H54 (cell line): ENCODE measurements at regions not wholly inside any gene's neighbourhood (a gene's known extent, or its start where the extent isn't known, plus 50 kb on each side); places are given as distances from the start of the nearest gene placed in this dataset.

Source experiments
- DNase-seq: peaks from one replicate; pipeline ENCODE4 v3.0.0; 2011; ENCODE audit warnings: low spot score, mixed read lengths; ENCODE audit not compliant: insufficient read length
- FAIRE-seq: peaks from 3 replicates; lab custom pipeline; 2011; peaks lifted over from hg19 to GRCh38; lab: Jason Lieb, UNC
- POLR2A ChIP-seq: IDR thresholded peaks from 2 replicates; pipeline ENCODE4 v1.6.1; 2011; ENCODE audit warnings: low read depth, mild to moderate bottlenecking, low read length

GRCh38 chr14:100403802-100404365 lies 80.7 kb downstream of the SLC25A47 start:
- DNase-seq (no peak), FAIRE-seq (no peak)

GRCh38 chr14:100404419-100404818 lies 81.3 kb downstream of the SLC25A47 start:
- FAIRE-seq (no peak), DNase-seq (no peak)
- no peak for TF ChIP-seq POLR2A

More at GRCh38 chr14:100403802-100404365, 80.7 kb downstream of the SLC25A47 start:
- no peak for TF ChIP-seq POLR2A

GRCh38 chr14:100405760-100406455 lies 82.8 kb downstream of the SLC25A47 start:
- FAIRE-seq = peak; percentile 20
- DNase-seq = no peak
- no peak for TF ChIP-seq POLR2A

GRCh38 chr14:100406505-100407131 lies 83.5 kb downstream of the SLC25A47 start:
- FAIRE-seq (peak; percentile 89), DNase-seq (peak; percentile 45)
- no peak for TF ChIP-seq POLR2A

GRCh38 chr14:100407376-100408102 lies 84.4 kb downstream of the SLC25A47 start:
- DNase-seq = no peak
- TF ChIP-seq POLR2A = no peak
- no peak for FAIRE-seq

- DNase-seq (peak; percentile 64), FAIRE-seq (peak; percentile 96)
- TF ChIP-seq POLR2A = no peak
These were observed 85.3 kb downstream of the SLC25A47 start for GRCh38 chr14:100408350-100409002.

GRCh38 chr14:100409003-100409360 lies 85.8 kb downstream of the SLC25A47 start:
- no peak for TF ChIP-seq POLR2A
- no peak for DNase-seq
- no peak for FAIRE-seq

- no peak for FAIRE-seq
These were observed 86.5 kb downstream of the SLC25A47 start for GRCh38 chr14:100409651-100410050.

GRCh38 chr14:100410056-100410565 lies 87.0 kb downstream of the SLC25A47 start:
- no peak for TF ChIP-seq POLR2A
- FAIRE-seq = no peak
- DNase-seq = no peak

More at GRCh38 chr14:100409651-100410050, 86.5 kb downstream of the SLC25A47 start:
- TF ChIP-seq POLR2A = no peak
- no peak for DNase-seq

- FAIRE-seq = no peak
- TF ChIP-seq POLR2A = no peak
- no peak for DNase-seq
These were observed 90.6 kb downstream of the SLC25A47 start for GRCh38 chr14:100413699-100414098.

- TF ChIP-seq POLR2A = no peak
- FAIRE-seq (no peak), DNase-seq (no peak)
These were observed 92.1 kb downstream of the SLC25A47 start for GRCh38 chr14:100415226-100415625.

- no peak for TF ChIP-seq POLR2A
- DNase-seq (no peak), FAIRE-seq (no peak)
These were observed 93.0 kb downstream of the SLC25A47 start for GRCh38 chr14:100416081-100416680.

GRCh38 chr14:100416921-100417860 lies 94.1 kb downstream of the SLC25A47 start:
- DNase-seq (peak; percentile 80), FAIRE-seq (peak; percentile 98)
- TF ChIP-seq POLR2A = no peak
